ENCODE measurements at regions not wholly inside any gene's neighbourhood (a gene's known extent, or its start where the extent isn't known, plus 50 kb on each side); places are given as distances from the start of the nearest gene placed in this dataset.
"Not testable (repeated sequence)": the region's sequence is repeated elsewhere in the genome, so short reads cannot be mapped to it uniquely, and the experiment has no call there.

DNA sequence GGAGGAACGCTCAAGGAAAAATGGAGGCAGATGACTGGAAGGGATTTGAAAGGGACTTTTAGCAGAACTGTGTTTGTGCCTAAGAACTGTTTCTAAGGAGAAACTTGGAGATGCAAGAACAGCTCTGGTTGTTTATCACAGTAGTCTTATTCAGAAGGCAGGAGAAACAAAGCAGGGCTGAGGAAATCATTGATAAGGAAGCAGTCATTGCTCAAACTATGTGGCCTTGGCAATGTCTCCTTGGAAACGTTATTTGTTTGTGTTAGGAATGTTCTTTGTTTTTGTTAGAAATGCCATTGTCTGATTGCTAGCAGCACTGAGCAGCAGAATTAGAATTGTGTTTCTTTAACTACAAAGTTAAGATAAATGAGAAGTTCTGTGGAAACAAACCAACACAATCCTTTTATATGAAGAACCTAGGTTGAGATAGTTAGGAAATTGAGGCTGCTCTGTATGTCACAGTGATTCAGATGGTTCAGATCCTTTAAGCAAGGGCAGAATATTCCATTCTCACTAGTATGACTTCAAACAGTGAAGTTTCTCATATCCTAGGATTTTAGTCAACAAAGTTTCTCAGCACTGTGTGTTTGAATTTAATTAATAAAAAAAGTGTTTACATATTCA lies 1191.3 kb upstream of the IGFBP7 start:
- Histone ChIP-seq H3K4me1 (ENCODE audit: control insufficient read depth in 2 of 3, insufficient read depth in 2 of 3, low read depth in 1 of 3, low read length in 3 of 3) (no peaks in the 10 kb centered on the region), H3K9ac (ENCODE audit: low read length in 3 of 3) (no peak overlapping the region), H3K27ac (ENCODE audit: low read depth in 2 of 2, low read length in 2 of 2) (no peak overlapping the region), H3K36me3 (ENCODE audit: control insufficient read depth in 2 of 3, insufficient read depth in 3 of 3, low read length in 3 of 3) (no peaks in the 10 kb centered on the region), H3K4me3 (ENCODE audit: low read length in 3 of 3) (no peak overlapping the region), H3K9me3 (ENCODE audit: control insufficient read depth in 2 of 3, insufficient read depth in 1 of 3, low read length in 3 of 3) (no peaks in the 10 kb centered on the region), H3K27me3 (ENCODE audit: control insufficient read depth, insufficient read depth, low read length) (no peaks in the 10 kb centered on the region)
- DNase-seq (peak in 2 of 5 donors; percentile 47 to 67), FAIRE-seq (no peak)
- intact Hi-C loops (cut with DNase I) = no loop called here
- TF ChIP-seq, protein P1, sequence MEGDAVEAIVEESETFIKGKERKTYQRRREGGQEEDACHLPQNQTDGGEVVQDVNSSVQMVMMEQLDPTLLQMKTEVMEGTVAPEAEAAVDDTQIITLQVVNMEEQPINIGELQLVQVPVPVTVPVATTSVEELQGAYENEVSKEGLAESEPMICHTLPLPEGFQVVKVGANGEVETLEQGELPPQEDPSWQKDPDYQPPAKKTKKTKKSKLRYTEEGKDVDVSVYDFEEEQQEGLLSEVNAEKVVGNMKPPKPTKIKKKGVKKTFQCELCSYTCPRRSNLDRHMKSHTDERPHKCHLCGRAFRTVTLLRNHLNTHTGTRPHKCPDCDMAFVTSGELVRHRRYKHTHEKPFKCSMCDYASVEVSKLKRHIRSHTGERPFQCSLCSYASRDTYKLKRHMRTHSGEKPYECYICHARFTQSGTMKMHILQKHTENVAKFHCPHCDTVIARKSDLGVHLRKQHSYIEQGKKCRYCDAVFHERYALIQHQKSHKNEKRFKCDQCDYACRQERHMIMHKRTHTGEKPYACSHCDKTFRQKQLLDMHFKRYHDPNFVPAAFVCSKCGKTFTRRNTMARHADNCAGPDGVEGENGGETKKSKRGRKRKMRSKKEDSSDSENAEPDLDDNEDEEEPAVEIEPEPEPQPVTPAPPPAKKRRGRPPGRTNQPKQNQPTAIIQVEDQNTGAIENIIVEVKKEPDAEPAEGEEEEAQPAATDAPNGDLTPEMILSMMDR (IDR thresholded peaks at IDR 0.05; ENCODE audit: borderline replicate concordance, extremely low read depth, insufficient read depth) = no peak

DNA sequence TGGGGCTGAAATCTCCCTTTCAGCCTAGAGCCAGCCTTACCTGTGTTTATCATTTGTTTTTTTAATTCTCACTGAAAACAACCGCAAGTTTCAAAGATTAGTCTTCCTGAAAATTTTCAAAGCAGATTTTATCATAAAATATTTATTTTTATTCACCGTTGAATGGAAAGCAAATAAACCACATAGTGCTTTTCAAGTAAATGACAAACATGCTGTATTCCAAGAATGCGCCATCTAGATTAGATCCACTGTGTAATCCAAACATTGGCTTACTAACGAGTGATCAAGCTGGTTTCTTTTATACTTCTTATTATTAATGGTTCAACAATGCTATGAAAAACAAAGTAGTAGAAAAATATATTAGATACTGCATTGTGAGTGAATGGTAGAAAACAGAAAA lies 1176.2 kb upstream of the IGFBP7 start:
- no peak overlapping the region for H3K4me3 ChIP-seq (ENCODE audit: low read length in 3 of 3)
- H3K36me3 ChIP-seq (ENCODE audit: control insufficient read depth in 2 of 3, insufficient read depth in 3 of 3, low read length in 3 of 3) = no peaks in the 10 kb centered on the region
- no peaks in the 10 kb centered on the region for H3K9me3 ChIP-seq (ENCODE audit: control insufficient read depth in 2 of 3, insufficient read depth in 1 of 3, low read length in 3 of 3)
- TF ChIP-seq, protein P1 (IDR thresholded peaks at IDR 0.05; ENCODE audit: borderline replicate concordance, extremely low read depth, insufficient read depth) = no peak
- intact Hi-C loops (cut with DNase I) = no loop called here
- H3K4me1 ChIP-seq (ENCODE audit: control insufficient read depth in 2 of 3, insufficient read depth in 2 of 3, low read depth in 1 of 3, low read length in 3 of 3) = no peaks in the 10 kb centered on the region
- no peaks in the 10 kb centered on the region for H3K27me3 ChIP-seq (ENCODE audit: control insufficient read depth, insufficient read depth, low read length)
- no peak overlapping the region for H3K27ac ChIP-seq (ENCODE audit: low read depth in 2 of 2, low read length in 2 of 2)
- no peak overlapping the region for H3K9ac ChIP-seq (ENCODE audit: low read length in 3 of 3)
- no peak for DNase-seq
- no peak for FAIRE-seq

DNA sequence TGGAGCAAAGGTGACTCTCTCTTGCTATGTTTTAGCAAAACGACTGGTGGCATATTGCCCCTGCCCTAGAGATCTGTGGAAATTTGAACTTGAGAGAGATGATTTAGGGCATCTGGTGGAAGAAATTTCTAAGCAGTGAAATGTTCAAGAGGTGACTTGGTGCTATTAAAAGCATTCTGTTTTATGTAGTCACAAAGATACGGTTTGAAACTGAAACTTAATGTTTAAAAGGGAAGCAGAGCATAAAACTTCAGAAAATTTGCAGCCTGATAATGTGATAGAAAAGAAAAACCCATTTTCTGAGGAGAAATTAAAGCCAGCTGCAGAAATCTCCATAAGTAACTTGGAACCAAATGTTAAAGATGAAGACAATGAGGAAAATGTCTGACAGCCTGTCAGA lies 1170.7 kb upstream of the IGFBP7 start:
- FAIRE-seq; H3K36me3 ChIP-seq (ENCODE audit: control insufficient read depth in 2 of 3, insufficient read depth in 3 of 3, low read length in 3 of 3); H3K27me3 ChIP-seq (ENCODE audit: control insufficient read depth, insufficient read depth, low read length); intact Hi-C loops (cut with DNase I); H3K9ac ChIP-seq (ENCODE audit: low read length in 3 of 3); DNase-seq; H3K27ac ChIP-seq (ENCODE audit: low read depth in 2 of 2, low read length in 2 of 2); H3K9me3 ChIP-seq (ENCODE audit: control insufficient read depth in 2 of 3, insufficient read depth in 1 of 3, low read length in 3 of 3); H3K4me1 ChIP-seq (ENCODE audit: control insufficient read depth in 2 of 3, insufficient read depth in 2 of 3, low read depth in 1 of 3, low read length in 3 of 3); H3K4me3 ChIP-seq (ENCODE audit: low read length in 3 of 3): not testable (repeated sequence)

DNA sequence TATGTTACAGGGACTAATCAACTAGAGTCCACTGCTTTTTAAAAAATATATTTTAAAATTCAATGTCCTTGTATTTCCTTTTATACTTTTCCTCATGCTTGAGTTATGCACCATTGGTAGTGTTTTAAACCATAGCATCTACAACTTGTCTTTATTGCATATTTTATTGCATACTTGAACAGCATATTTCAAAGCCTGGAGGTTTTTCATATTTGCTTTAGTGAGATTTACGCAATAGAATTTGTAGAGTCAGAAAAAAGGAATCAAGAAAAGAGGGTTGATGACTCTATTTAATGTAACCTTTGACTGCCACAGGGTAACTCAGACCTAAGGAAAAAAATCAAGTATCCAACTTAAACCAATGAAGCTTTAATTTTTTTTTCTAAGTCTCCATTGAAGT lies 1165.7 kb upstream of the IGFBP7 start:
- no peaks in the 10 kb centered on the region for H3K4me1 ChIP-seq (ENCODE audit: control insufficient read depth in 2 of 3, insufficient read depth in 2 of 3, low read depth in 1 of 3, low read length in 3 of 3)
- intact Hi-C loops (cut with DNase I) = no loop called here
- no peak overlapping the region for H3K4me3 ChIP-seq (ENCODE audit: low read length in 3 of 3)
- FAIRE-seq (no peak), DNase-seq (no peak)
- H3K9me3 ChIP-seq (ENCODE audit: control insufficient read depth in 2 of 3, insufficient read depth in 1 of 3, low read length in 3 of 3) = no peaks in the 10 kb centered on the region
- TF ChIP-seq, protein P1 (IDR thresholded peaks at IDR 0.05; ENCODE audit: borderline replicate concordance, extremely low read depth, insufficient read depth) = no peak
- H3K9ac ChIP-seq (ENCODE audit: low read length in 3 of 3) = no peak overlapping the region
- H3K27me3 ChIP-seq (ENCODE audit: control insufficient read depth, insufficient read depth, low read length) = no peaks in the 10 kb centered on the region
- no peak overlapping the region for H3K27ac ChIP-seq (ENCODE audit: low read depth in 2 of 2, low read length in 2 of 2)
- no peaks in the 10 kb centered on the region for H3K36me3 ChIP-seq (ENCODE audit: control insufficient read depth in 2 of 3, insufficient read depth in 3 of 3, low read length in 3 of 3)

Data from kidney (tissue), 13 donors.